ENCODE measurements at regions not wholly inside any gene's neighbourhood (a gene's known extent, or its start where the extent isn't known, plus 50 kb on each side); places are given as distances from the start of the nearest gene placed in this dataset.
"Not testable (repeated sequence)": the region's sequence is repeated elsewhere in the genome, so short reads cannot be mapped to it uniquely, and the experiment has no call there.

DNA sequence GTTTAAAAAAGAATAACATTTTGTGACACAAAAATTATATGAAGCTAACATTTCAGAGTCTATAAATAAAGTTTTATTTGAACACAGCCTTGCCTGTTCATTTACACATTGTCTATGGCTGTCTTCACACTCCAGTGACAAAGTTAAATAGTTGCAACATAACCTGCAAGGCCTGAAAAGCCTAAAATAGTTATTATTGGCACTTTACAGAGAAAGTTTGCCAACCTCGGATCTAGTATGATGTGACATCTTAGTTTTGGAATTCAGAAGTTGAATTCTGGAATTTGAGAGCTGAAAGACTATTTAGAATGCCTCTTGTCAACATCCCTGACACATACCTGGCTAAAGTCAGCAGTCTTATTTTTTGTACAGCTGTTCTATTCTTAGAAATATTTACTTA, 68.3 kb downstream of the DYRK2 start:
- H3K27ac ChIP-seq: no peak overlapping the region
- H3K4me1 ChIP-seq: no peaks in the 10 kb centered on the region
- intact Hi-C loops (cut with DNase I): no loop called here
- H3K9ac ChIP-seq (ENCODE audit: low read depth in 2 of 2, low read length in 2 of 2): no peak overlapping the region
- H3K4me3 ChIP-seq: no peak overlapping the region
- H3K36me3 ChIP-seq: no peaks in the 10 kb centered on the region
- TF ChIP-seq, protein P1, sequence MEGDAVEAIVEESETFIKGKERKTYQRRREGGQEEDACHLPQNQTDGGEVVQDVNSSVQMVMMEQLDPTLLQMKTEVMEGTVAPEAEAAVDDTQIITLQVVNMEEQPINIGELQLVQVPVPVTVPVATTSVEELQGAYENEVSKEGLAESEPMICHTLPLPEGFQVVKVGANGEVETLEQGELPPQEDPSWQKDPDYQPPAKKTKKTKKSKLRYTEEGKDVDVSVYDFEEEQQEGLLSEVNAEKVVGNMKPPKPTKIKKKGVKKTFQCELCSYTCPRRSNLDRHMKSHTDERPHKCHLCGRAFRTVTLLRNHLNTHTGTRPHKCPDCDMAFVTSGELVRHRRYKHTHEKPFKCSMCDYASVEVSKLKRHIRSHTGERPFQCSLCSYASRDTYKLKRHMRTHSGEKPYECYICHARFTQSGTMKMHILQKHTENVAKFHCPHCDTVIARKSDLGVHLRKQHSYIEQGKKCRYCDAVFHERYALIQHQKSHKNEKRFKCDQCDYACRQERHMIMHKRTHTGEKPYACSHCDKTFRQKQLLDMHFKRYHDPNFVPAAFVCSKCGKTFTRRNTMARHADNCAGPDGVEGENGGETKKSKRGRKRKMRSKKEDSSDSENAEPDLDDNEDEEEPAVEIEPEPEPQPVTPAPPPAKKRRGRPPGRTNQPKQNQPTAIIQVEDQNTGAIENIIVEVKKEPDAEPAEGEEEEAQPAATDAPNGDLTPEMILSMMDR (IDR thresholded peaks at IDR 0.05): no peak
- no peaks in the 10 kb centered on the region for H3K9me3 ChIP-seq
- DNase-seq: no peak
- no peaks in the 10 kb centered on the region for H3K27me3 ChIP-seq

DNA sequence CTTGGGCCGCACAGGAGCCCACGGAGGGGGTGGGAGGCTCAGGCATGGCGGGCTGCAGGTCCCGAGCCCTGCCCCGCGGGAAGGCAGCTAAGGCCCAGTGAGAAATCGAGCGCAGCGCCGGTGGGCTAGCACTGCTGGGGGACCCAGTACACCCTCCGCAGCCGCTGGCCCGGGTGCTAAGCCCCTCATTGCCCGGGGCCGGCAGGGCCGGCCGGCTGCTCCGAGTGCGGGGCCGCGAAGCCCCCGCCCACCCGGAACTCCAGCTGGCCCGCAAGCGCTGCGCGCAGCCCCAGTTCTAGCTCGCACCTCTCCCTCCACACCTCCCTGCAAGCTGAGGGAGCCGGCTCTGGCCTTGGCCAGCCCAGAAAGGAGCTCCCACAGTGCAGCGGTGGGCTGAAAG, 70.8 kb downstream of the DYRK2 start:
- H3K4me1 ChIP-seq; H3K36me3 ChIP-seq; H3K4me3 ChIP-seq; H3K27ac ChIP-seq; intact Hi-C loops (cut with DNase I); DNase-seq; H3K9ac ChIP-seq (ENCODE audit: low read depth in 2 of 2, low read length in 2 of 2); H3K27me3 ChIP-seq; H3K9me3 ChIP-seq: not testable (repeated sequence)

DNA sequence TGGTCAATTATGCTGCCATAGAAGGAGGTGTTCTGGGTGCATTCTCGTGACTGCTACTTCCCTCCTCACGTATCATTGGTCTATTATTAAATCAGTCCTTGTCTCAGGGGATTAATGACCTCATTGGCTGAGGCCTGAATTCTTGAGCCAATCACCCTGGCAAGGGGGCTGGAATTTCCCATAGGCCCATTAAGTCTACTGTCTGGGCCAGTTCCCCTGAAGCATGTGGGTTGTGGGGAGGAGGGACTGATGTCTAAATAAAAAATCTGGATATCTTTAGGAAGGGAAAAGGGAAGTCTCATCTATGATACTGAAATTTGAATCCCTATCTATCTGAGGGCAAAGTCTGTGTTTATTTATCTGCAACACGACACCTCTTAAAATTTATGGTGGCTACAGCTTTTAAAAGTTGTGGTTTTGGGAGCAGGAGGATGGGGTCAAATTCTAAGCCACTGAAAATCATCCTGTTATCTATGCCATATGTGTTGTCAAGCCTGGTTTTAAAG, 71.9 kb downstream of the DYRK2 start:
- DNase-seq: no peak
- intact Hi-C loops (cut with DNase I): no loop called here
- Histone ChIP-seq H3K4me3 (no peak overlapping the region), H3K4me1 (no peaks in the 10 kb centered on the region), H3K9ac (ENCODE audit: low read depth in 2 of 2, low read length in 2 of 2) (no peak overlapping the region), H3K36me3 (no peaks in the 10 kb centered on the region), H3K9me3 (no peaks in the 10 kb centered on the region), H3K27ac (no peak overlapping the region), H3K27me3 (no peaks in the 10 kb centered on the region)
- TF ChIP-seq, protein P1 (IDR thresholded peaks at IDR 0.05): no peak

DNA sequence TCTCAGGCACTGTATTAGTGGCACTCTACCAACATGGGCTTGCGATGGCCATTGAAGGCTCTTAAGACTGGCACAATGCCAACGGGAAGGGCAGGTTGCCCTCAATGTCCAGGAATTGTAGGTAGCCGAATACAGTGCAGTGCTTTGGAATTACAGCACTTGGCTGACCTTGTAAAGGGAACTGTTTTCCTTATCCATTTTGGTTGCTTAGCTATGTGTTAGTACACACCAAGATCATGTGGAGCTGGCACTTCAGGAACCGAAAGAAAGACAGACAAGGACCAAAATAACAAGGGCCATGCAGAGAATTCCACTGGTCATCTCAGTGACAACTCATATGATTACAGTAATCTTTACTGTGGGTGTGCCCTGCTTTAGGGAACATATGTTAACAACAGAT, 72.7 kb downstream of the DYRK2 start:
- H3K4me1 ChIP-seq: no peaks in the 10 kb centered on the region
- no peaks in the 10 kb centered on the region for H3K9me3 ChIP-seq
- intact Hi-C loops (cut with DNase I): no loop called here
- DNase-seq: peak; percentile 31
- H3K36me3 ChIP-seq: no peaks in the 10 kb centered on the region
- TF ChIP-seq, protein P1 (IDR thresholded peaks at IDR 0.05): no peak
- H3K4me3 ChIP-seq: no peak overlapping the region
- H3K9ac ChIP-seq (ENCODE audit: low read depth in 2 of 2, low read length in 2 of 2): no peak overlapping the region
- H3K27ac ChIP-seq: peak overlapping the region; percentile 42
- no peaks in the 10 kb centered on the region for H3K27me3 ChIP-seq

DNA sequence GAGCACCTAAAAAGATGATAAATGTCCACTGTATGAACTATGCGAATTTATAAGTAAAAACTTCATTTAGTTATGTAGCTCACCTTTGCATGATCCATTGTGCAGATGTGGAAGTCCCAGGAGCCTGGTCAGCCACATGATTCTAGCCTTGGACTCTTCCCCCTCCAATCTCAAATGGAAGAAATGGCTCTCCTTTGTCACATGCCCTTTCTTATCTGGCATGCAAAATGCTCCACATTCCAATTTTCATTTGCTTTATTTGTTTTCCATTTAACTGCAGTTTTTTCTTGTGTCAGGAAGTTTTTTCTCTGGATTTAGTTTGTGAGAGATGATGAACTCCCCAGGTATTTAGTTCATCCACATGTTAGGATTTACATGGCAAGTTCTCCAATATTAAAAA, 73.8 kb downstream of the DYRK2 start:
- no peak overlapping the region for H3K9ac ChIP-seq (ENCODE audit: low read depth in 2 of 2, low read length in 2 of 2)
- no peak for DNase-seq
- no peaks in the 10 kb centered on the region for H3K27me3 ChIP-seq
- no peaks in the 10 kb centered on the region for H3K4me1 ChIP-seq
- no peaks in the 10 kb centered on the region for H3K36me3 ChIP-seq
- no peak overlapping the region for H3K4me3 ChIP-seq
- intact Hi-C loops (cut with DNase I): no loop called here
- H3K9me3 ChIP-seq: no peaks in the 10 kb centered on the region
- TF ChIP-seq, protein P1 (IDR thresholded peaks at IDR 0.05): no peak
- no peak overlapping the region for H3K27ac ChIP-seq

DNA sequence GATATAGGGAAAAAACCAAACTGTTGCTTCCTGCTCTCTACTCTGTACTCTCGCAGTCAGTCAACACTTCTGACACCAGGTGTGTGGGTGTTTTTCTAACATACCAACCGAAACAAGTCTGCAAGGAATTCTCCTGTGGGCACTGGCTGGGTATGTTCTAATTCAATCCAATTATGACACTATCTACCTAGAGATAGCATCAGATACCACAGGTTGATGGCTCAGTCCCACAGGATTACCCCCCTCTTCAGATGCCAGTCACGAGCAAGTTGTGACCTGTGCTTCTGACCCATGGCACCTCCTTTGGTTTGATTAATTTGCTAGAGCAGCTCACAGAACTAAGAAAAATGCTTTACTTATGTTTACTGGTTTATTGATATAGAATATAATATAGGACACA, 78.3 kb downstream of the DYRK2 start:
- no peaks in the 10 kb centered on the region for H3K4me1 ChIP-seq
- no peak overlapping the region for H3K4me3 ChIP-seq
- no peaks in the 10 kb centered on the region for H3K9me3 ChIP-seq
- no peak overlapping the region for H3K27ac ChIP-seq
- TF ChIP-seq, protein P1 (IDR thresholded peaks at IDR 0.05): no peak
- DNase-seq: no peak
- intact Hi-C loops (cut with DNase I): no loop called here
- H3K27me3 ChIP-seq: no peaks in the 10 kb centered on the region
- no peak overlapping the region for H3K9ac ChIP-seq (ENCODE audit: low read depth in 2 of 2, low read length in 2 of 2)
- no peaks in the 10 kb centered on the region for H3K36me3 ChIP-seq

All from colonic mucosa (tissue), 4 donors.